Right atrium auricular region (tissue), 2 donors: ENCODE measurements at regions not wholly inside any gene's neighbourhood (a gene's known extent, or its start where the extent isn't known, plus 50 kb on each side); places are given as distances from the start of the nearest gene placed in this dataset.
"Not testable (repeated sequence)": the region's sequence is repeated elsewhere in the genome, so short reads cannot be mapped to it uniquely, and the experiment has no call there.

Experiments used
- DNase-seq: peaks from one replicate; pipeline ENCODE4 v3.0.0-alpha.2; 2019; ENCODE audit warnings: low spot score
- H3K27ac ChIP-seq, 2 donors: fragments of 200-600 bp; sonication (generic); 1 replicate in 1 of 2; 2 replicates in 1 of 2; pipeline ENCODE4 v1.5.1; 2016 to 2019
- H3K27me3 ChIP-seq, 2 donors: fragments of 200-600 bp; sonication (generic); one replicate each; pipeline versions ENCODE4 v1.5.1 to v1.6.0; 2017 to 2019
- H3K36me3 ChIP-seq: fragments of 200-600 bp; sonication (generic); one replicate; pipeline ENCODE4 v1.5.1; 2016
- H3K4me1 ChIP-seq, 2 donors: fragments of 200-600 bp; sonication (generic); one replicate each; pipeline versions ENCODE4 v1.5.1 to v1.6.0; 2017 to 2019
- H3K4me3 ChIP-seq, 2 donors: fragments of 200-600 bp; sonication (generic); 1 replicate in 1 of 2; 2 replicates in 1 of 2; pipeline ENCODE4 v1.5.1; 2017 to 2019; ENCODE audit warnings: mild to moderate bottlenecking in 1 of 2, moderate library complexity in 1 of 2
- H3K9me3 ChIP-seq, 2 donors: fragments of 200-600 bp; sonication (generic); one replicate each; pipeline ENCODE4 v1.5.1; 2019
- TF ChIP-seq, protein P1 (sequence below), 2 donors: fragments of 200-600 bp; sonication (generic); IDR thresholded peaks; one replicate each; pipeline ENCODE4 v1.5.1; 2019; ENCODE audit warnings: antibody characterized with exemption in 2 of 2

DNA sequence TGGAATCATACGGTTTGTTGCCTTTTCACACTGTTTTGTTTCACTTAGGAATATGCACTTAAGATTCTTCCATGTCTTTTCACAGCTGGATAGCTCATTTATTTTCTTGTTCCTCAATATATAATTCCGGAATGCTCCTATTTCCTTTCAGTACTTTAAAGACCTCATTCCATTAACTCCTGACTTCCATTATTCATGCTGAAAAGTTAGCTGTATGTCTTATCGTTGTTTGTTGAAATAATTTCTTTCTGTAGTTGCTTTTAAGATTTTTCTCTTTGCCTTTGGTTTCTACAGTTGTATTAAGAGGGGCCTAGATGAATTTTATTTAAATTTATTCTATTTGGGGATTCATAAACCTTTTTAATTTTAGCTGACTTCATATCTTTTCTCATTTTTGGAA, 122.2 kb downstream of the ANXA2 start:
- TF ChIP-seq, protein P1, sequence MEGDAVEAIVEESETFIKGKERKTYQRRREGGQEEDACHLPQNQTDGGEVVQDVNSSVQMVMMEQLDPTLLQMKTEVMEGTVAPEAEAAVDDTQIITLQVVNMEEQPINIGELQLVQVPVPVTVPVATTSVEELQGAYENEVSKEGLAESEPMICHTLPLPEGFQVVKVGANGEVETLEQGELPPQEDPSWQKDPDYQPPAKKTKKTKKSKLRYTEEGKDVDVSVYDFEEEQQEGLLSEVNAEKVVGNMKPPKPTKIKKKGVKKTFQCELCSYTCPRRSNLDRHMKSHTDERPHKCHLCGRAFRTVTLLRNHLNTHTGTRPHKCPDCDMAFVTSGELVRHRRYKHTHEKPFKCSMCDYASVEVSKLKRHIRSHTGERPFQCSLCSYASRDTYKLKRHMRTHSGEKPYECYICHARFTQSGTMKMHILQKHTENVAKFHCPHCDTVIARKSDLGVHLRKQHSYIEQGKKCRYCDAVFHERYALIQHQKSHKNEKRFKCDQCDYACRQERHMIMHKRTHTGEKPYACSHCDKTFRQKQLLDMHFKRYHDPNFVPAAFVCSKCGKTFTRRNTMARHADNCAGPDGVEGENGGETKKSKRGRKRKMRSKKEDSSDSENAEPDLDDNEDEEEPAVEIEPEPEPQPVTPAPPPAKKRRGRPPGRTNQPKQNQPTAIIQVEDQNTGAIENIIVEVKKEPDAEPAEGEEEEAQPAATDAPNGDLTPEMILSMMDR (IDR thresholded peaks at IDR 0.05), result no peak
- no peak overlapping the region for H3K4me3 ChIP-seq
- DNase-seq, result no peak
- no peaks in the 10 kb centered on the region for H3K4me1 ChIP-seq
- no peak overlapping the region for H3K27ac ChIP-seq
- H3K27me3 ChIP-seq, result no peaks in the 10 kb centered on the region
- peaks cover 0 to 25% of the 10 kb centered on the region in 2 donors for H3K9me3 ChIP-seq
- no peaks in the 10 kb centered on the region for H3K36me3 ChIP-seq

DNA sequence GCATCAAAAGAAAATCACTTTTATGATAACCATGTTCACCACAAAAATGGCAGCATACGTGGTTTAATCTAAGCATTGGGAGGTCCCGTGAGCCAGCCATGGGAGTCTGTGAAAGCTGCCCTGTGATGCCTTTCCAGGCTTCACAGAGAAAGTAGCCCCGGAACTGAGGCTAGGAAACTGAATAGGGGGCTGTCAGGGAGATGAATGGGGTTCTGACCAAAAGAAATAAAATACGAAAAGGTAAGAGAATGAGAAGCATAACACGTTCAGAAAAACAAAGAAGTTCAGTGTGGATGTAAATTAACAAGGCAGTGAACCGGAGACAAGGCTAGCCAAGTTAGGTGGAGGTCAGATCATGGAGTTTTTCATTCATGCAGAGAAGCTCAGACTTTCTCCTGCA, 118.9 kb downstream of the ANXA2 start:
- no peaks in the 10 kb centered on the region for H3K27me3 ChIP-seq
- H3K36me3 ChIP-seq, result no peaks in the 10 kb centered on the region
- no peak overlapping the region for H3K27ac ChIP-seq
- no peak for DNase-seq
- no peak overlapping the region for H3K4me3 ChIP-seq
- TF ChIP-seq, protein P1 (IDR thresholded peaks at IDR 0.05), result no peak
- peaks cover 0 to 19% of the 10 kb centered on the region in 2 donors for H3K9me3 ChIP-seq
- H3K4me1 ChIP-seq, result no peaks in the 10 kb centered on the region

DNA sequence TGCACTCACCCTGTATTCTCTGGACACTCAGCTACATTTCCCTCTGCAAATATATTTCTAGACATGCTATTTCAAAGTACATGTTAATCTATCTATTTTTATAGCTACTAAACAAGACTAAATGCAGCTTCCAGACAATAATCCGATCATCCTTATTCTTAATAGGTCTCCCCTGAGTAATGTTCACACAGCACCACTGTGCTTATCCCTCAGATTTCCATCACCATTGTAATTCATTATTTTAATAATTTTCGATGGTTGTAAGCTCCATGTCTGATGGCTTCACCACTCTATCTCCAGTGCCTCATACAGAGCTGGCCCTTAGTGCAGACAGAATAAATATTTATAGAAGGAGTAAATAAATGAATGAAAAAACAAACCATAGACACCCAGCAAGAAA, 117.5 kb downstream of the ANXA2 start:
- TF ChIP-seq, protein P1 (IDR thresholded peaks at IDR 0.05), result no peak
- Histone ChIP-seq H3K4me1 (no peaks in the 10 kb centered on the region), H3K27ac (no peak overlapping the region), H3K27me3 (no peaks in the 10 kb centered on the region), H3K4me3 (no peak overlapping the region), H3K36me3 (no peaks in the 10 kb centered on the region), H3K9me3 (peaks cover 0 to 14% of the 10 kb centered on the region in 2 donors)
- no peak for DNase-seq

DNA sequence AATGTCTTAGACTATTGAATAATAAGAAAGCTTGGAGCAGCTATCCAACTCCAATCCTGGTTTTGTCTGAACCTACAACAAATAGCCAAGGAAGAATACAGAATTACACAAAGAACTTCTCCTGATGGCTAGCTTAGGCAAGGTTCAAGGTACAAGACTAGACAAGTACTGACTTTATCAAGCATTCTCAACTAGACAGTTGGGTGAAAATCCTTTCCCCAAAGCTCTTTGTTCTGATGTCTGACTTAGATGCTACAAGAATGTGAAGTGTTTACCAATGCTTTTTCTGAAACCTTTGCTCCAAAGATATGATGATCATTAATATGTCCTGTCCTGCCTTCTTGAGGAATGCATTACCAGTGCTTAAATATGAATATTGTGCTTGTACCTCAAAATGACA, 113.8 kb downstream of the ANXA2 start:
- no peak for DNase-seq
- H3K9me3 ChIP-seq, result no peaks in the 10 kb centered on the region
- no peak overlapping the region for H3K27ac ChIP-seq
- no peaks in the 10 kb centered on the region for H3K36me3 ChIP-seq
- no peaks in the 10 kb centered on the region for H3K27me3 ChIP-seq
- H3K4me3 ChIP-seq, result no peak overlapping the region
- TF ChIP-seq, protein P1 (IDR thresholded peaks at IDR 0.05), result no peak
- no peaks in the 10 kb centered on the region for H3K4me1 ChIP-seq

DNA sequence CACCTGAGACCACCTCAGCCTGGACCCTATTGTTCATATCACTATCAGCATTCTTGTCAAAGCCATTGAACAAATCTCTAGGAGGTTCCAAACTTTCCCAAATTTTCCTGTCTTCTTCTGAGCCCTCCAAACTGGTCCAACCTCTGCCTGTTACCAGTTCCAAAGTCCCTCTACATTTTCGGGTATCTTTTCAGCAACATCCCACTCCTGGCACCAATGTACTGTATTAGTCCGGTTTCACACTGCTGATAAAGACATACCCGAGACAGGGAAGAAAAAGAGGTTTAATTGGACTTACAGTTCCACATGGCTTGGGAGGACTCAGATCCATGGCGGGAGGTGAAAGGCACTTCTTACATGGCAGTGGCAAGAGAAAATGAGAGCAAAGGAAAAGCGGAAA, 101.9 kb downstream of the ANXA2 start:
- H3K36me3 ChIP-seq, DNase-seq, H3K4me3 ChIP-seq, H3K4me1 ChIP-seq, H3K9me3 ChIP-seq, H3K27ac ChIP-seq, H3K27me3 ChIP-seq: not testable (repeated sequence)

DNA sequence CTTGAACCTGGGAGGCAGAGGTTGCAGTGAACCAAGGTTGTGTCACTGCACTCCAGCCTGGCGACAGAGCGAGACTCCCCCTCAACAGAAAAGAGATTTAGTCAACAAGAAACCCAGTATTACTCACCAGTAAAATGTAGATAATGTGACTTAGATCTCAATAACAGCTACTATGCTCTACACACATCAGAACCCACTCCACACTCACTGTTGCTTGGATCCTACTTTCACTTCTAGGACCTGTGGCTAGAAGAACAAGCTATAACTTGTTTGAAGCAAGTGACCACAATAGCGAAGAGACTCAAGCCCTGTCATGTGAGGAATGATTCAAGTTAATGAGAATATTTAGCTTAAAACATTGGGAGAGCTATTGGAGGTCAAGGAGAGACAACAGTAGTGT, 100.7 kb downstream of the ANXA2 start:
- H3K9me3 ChIP-seq, result no peaks in the 10 kb centered on the region
- H3K27me3 ChIP-seq, result no peaks in the 10 kb centered on the region
- TF ChIP-seq, protein P1 (IDR thresholded peaks at IDR 0.05), result no peak
- H3K4me1 ChIP-seq, result no peaks in the 10 kb centered on the region
- H3K27ac ChIP-seq, result no peak overlapping the region
- no peaks in the 10 kb centered on the region for H3K36me3 ChIP-seq
- DNase-seq, result no peak
- H3K4me3 ChIP-seq, result no peak overlapping the region
